ENCODE measurements at regions not wholly inside any gene's neighbourhood (a gene's known extent, or its start where the extent isn't known, plus 50 kb on each side); places are given as distances from the start of the nearest gene placed in this dataset.

GRCh38 chr2:75925331-75926024 lies 214.8 kb upstream of the GCFC2 start:
- H3K27ac ChIP-seq, result no peak overlapping the region
- TF ChIP-seq ZFX (IDR thresholded peaks at IDR 0.05) (no peak), CTCF (conservative IDR thresholded peaks at IDR 0.05) (no peak)

- H3K27ac ChIP-seq, result no peak overlapping the region
- TF ChIP-seq CTCF (conservative IDR thresholded peaks at IDR 0.05) (no peak), ZFX (IDR thresholded peaks at IDR 0.05) (no peak)
Observed at GRCh38 chr2:75922191-75922590, 211.5 kb upstream of the GCFC2 start.

- no peak for TF ChIP-seq ZFX (IDR thresholded peaks at IDR 0.05)
- no peak for TF ChIP-seq CTCF (conservative IDR thresholded peaks at IDR 0.05)
- H3K27ac ChIP-seq, result no peak overlapping the region
Observed at GRCh38 chr2:75920859-75921551, 210.3 kb upstream of the GCFC2 start.

DNA sequence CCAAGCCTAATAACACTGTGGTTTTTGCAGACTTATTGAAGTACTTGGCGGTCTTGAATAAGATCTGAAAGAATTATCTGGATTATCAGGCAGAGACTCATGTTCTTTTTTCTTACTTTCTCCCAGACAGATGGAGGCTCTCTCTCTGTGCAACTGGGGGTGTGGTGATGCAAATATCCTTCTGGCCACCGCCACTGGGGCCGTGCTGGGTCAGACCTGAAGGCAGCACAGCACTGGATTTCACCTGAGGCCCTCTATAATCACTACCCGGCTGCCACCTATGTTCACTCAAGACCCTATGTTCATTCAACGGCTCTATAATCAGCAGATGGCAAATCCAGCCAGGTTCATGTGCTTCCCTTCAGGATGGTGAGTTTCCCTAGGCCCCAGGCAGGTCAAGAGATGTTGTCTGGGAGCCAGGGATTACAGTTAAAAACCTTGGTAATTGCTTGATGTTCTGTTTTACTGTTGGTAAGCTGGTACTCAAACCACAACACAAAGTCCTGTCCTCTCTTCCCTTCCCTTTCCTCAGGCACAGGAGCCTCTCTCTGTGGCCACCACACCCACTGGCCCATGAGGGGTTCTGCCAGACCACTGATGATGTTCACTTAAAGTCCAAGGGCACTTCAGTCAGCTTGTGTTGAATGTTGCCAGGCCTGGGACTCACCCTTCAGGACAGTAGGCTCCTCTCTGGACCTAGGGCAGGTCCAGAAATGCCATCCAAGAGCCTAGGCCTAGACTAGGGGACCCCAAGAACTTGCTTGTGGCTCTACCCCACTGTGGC lies 205.3 kb upstream of the GCFC2 start:
- H3K27ac ChIP-seq, result no peak overlapping the region
- no peak for TF ChIP-seq ZFX (IDR thresholded peaks at IDR 0.05)

DNA sequence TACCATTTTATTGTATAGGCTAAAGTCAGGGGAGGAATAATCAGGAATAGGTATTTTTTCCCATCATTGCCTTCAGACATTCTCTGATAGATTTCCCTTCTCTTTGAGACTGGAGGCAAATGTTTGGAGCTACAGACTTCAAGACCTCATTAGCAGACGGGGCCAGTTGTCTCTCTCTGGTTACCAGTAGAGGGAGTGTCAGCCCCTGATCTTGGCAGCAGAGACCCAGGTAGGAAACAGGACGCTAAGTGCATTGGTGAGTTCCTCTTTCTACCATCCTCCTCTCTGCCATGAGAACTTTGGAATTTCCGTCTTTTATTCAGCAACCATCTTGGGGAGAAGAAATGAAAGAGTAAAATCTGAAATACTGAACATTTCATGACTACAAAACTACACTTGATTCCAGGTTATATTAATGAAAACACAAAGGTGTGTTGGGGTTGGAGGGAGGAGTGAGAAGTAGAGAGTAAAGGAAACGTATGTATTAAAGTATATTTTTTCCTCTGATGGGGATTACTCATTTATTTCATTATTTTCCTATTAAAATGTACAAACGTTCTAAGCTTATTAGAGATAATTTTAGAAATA lies 186.2 kb upstream of the GCFC2 start:
- TF ChIP-seq ZFX (IDR thresholded peaks at IDR 0.05), result no peak
- peak; percentile 85 for TF ChIP-seq CTCF (conservative IDR thresholded peaks at IDR 0.05)
- H3K27ac ChIP-seq, result no peak overlapping the region

DNA sequence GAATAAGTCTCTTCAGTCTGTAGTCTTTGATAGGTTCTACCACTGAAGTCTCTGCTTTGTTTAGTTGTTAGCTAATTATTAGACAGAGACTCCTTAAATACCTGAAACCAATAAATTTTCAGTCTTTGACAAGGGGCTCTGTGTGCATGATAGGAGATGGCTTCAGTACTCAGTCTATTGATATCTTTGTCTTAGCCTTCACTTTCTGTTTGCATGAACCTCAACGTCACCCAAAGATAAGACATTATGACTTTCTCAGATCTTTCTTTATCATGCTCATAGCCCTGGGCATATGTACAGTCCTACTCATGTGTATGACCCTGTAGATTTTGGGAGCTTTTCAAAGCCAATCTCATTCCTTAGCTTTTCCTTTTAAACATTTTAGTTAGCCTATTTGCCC lies 183.5 kb upstream of the GCFC2 start:
- no peak for TF ChIP-seq ZFX (IDR thresholded peaks at IDR 0.05)
- TF ChIP-seq CTCF (conservative IDR thresholded peaks at IDR 0.05), result no peak
- no peak overlapping the region for H3K27ac ChIP-seq

- no peak for TF ChIP-seq CTCF (conservative IDR thresholded peaks at IDR 0.05)
- TF ChIP-seq ZFX (IDR thresholded peaks at IDR 0.05), result no peak
- H3K27ac ChIP-seq, result no peak overlapping the region
Observed at GRCh38 chr2:75892490-75892889, 181.8 kb upstream of the GCFC2 start.

Measured in C4-2B (cell line).